ENCODE measurements at regions not wholly inside any gene's neighbourhood (a gene's known extent, or its start where the extent isn't known, plus 50 kb on each side); places are given as distances from the start of the nearest gene placed in this dataset.
A peak's percentile ranks its signal among the peaks of the same experiment; 100 is the strongest.

GRCh38 chr1:101139821-101140718, 96.7 kb upstream of the S1PR1 start:
- TF ChIP-seq, protein P1, sequence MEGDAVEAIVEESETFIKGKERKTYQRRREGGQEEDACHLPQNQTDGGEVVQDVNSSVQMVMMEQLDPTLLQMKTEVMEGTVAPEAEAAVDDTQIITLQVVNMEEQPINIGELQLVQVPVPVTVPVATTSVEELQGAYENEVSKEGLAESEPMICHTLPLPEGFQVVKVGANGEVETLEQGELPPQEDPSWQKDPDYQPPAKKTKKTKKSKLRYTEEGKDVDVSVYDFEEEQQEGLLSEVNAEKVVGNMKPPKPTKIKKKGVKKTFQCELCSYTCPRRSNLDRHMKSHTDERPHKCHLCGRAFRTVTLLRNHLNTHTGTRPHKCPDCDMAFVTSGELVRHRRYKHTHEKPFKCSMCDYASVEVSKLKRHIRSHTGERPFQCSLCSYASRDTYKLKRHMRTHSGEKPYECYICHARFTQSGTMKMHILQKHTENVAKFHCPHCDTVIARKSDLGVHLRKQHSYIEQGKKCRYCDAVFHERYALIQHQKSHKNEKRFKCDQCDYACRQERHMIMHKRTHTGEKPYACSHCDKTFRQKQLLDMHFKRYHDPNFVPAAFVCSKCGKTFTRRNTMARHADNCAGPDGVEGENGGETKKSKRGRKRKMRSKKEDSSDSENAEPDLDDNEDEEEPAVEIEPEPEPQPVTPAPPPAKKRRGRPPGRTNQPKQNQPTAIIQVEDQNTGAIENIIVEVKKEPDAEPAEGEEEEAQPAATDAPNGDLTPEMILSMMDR (IDR thresholded peaks at IDR 0.05; ENCODE audit: low read depth, low read length) = no peak
- no peak overlapping the region for H3K27ac ChIP-seq
- no peaks in the 10 kb centered on the region for H3K9me3 ChIP-seq (ENCODE audit: low read depth)
- H3K4me1 ChIP-seq (ENCODE audit: low read depth) = peaks cover 24% of the 10 kb centered on the region
- no peak overlapping the region for H3K4me3 ChIP-seq
- no peaks in the 10 kb centered on the region for H3K36me3 ChIP-seq
- no peak for DNase-seq (ENCODE audit: low read depth in 1 of 2, low spot score in 1 of 2)
- H3K27me3 ChIP-seq = no peaks in the 10 kb centered on the region

DNA sequence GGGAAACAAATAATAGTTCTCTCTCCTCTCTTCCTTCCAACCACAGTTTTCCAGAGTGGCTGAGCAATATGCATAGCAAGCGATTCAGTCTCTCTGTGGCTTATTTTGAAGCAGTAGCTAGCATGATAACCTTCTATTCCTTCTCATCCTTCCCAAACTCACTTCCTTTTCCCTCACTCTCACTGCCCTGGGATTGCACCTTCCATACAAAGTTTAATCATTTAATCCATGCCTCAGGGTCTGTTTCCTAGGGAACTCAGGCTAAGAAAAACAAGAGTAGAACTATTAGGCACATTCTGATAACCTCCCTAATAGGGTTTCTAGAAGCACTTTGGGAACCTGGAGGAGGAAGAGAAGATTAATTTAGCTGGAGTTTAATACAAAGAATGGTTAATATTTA, 97.7 kb upstream of the S1PR1 start:
- H3K9me3 ChIP-seq (ENCODE audit: low read depth) = no peaks in the 10 kb centered on the region
- TF ChIP-seq, protein P1 (IDR thresholded peaks at IDR 0.05; ENCODE audit: low read depth, low read length) = no peak
- no peak overlapping the region for H3K4me3 ChIP-seq
- H3K27me3 ChIP-seq = no peaks in the 10 kb centered on the region
- no peaks in the 10 kb centered on the region for H3K36me3 ChIP-seq
- peaks cover 24% of the 10 kb centered on the region for H3K4me1 ChIP-seq (ENCODE audit: low read depth)
- DNase-seq (ENCODE audit: low read depth in 1 of 2, low spot score in 1 of 2) = no peak
- H3K27ac ChIP-seq = no peak overlapping the region

DNA sequence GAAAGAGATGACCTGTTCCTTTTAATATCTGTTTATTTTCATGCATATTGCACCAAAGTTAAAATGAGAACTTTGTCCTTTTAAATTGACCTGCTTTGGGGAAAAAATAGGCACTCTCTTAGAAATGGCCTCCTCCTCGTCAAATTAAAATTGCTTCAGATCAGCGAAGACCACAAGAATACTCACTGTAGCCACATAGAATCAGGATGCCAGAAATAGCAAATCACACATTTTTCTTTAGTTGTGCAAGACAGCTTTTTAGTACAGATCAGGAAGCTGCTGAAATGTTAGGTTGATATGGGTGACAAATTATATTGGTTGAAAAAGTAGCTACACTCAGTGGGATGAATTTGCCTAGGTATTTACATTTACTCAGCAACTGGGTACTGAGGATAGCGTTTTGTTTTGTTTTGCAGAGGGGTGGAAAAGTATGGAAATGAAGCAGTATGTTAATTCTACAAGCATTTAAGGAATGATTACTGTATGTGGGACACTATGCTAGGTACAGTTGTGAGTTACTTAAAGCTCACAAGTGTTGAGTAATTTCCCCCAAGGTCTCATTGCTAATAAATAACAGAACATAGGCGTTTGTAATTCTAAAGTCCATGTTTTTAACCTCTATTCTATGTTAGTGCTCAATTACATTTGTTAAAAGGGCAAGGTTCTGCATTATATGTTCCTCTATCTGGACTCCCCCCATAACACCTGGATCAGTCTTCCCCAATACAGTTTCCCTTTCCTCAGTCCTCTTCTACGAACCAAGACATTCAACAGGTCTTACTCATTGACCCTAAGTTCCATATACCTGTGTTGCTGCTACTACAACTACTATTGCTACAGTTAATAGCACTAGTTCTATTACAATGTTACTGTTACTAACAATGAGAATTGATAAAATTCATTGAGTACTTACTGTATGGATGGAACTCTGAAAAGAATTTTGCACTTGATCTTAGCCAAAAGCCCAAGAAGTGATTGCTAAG, 99.4 kb upstream of the S1PR1 start:
- Histone ChIP-seq H3K27ac (peak overlapping the region; percentile 57), H3K9me3 (ENCODE audit: low read depth) (no peaks in the 10 kb centered on the region), H3K4me1 (ENCODE audit: low read depth) (peaks cover 24% of the 10 kb centered on the region), H3K4me3 (no peak overlapping the region), H3K36me3 (no peaks in the 10 kb centered on the region), H3K27me3 (no peaks in the 10 kb centered on the region)
- TF ChIP-seq, protein P1 (IDR thresholded peaks at IDR 0.05; ENCODE audit: low read depth, low read length) = no peak
- DNase-seq (ENCODE audit: low read depth in 1 of 2, low spot score in 1 of 2) = peak in 1 of 2 donors; percentile 89

DNA sequence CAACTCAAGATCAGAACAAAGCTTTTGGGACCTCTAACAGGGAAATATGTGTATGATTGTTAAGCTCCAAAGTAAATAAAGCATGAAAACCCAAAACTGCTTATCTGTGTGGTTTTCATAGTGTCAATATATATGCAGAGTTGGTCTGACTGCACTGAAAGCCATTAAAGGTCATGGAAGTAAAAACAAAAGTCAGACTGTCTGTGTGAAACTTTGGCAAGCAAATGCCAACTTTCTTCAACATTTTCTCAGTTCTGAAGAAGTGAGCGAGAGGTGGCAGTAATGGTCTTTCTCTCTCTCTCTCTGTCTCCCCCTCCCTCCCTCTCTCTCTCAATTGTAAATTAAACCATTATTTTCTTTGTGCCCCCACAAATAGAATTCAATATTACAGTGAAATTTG, 100.1 kb upstream of the S1PR1 start:
- Histone ChIP-seq H3K9me3 (ENCODE audit: low read depth) (no peaks in the 10 kb centered on the region), H3K27ac (peak overlapping the region; percentile 57)
- peak; percentile 39 to 54 for DNase-seq (ENCODE audit: low read depth in 1 of 2, low spot score in 1 of 2)

GRCh38 chr1:101136271-101136670, 100.5 kb upstream of the S1PR1 start:
- Histone ChIP-seq H3K4me1 (ENCODE audit: low read depth) (peaks cover 27% of the 10 kb centered on the region), H3K9me3 (ENCODE audit: low read depth) (no peaks in the 10 kb centered on the region), H3K27ac (no peak overlapping the region), H3K36me3 (no peaks in the 10 kb centered on the region), H3K27me3 (no peaks in the 10 kb centered on the region), H3K4me3 (no peak overlapping the region)
- DNase-seq (ENCODE audit: low read depth in 1 of 2, low spot score in 1 of 2) = no peak
- TF ChIP-seq, protein P1 (IDR thresholded peaks at IDR 0.05; ENCODE audit: low read depth, low read length) = no peak

More for the DNA sequence above, 100.1 kb upstream of the S1PR1 start:
- Histone ChIP-seq H3K4me1 (ENCODE audit: low read depth) (peaks cover 24% of the 10 kb centered on the region), H3K4me3 (no peak overlapping the region), H3K27me3 (no peaks in the 10 kb centered on the region), H3K36me3 (no peaks in the 10 kb centered on the region)
- TF ChIP-seq, protein P1 (IDR thresholded peaks at IDR 0.05; ENCODE audit: low read depth, low read length) = peak; percentile 25

All from cardiac muscle cell (in vitro differentiated cells and primary cell).